MCF 10A (cell line): ENCODE measurements at regions not wholly inside any gene's neighbourhood (a gene's known extent, or its start where the extent isn't known, plus 50 kb on each side); places are given as distances from the start of the nearest gene placed in this dataset.
"Not testable (repeated sequence)": the region's sequence is repeated elsewhere in the genome, so short reads cannot be mapped to it uniquely, and the experiment has no call there.

Experiments
- BruUV-seq: library from RNA; stranded (reverse); fragments of 400-500 nt; replicated peaks from 2 replicates; lab custom pipeline; 2021; lab: Mats Ljungman, UMichigan
- CTCF ChIA-PET: fragments of 300-600 bp; sonication (Branson Sonifier 250); formaldehyde crosslinking; extraction: SDS; loops from one replicate; lab custom pipeline; 2021; ENCODE audit warnings: antibody characterized with exemption, inconsistent platforms; lab: Yijun Ruan, JAX
- POLR2A ChIA-PET: fragments of 300-600, 350-650 bp; sonication (Branson Sonifier 250); formaldehyde crosslinking; extraction: SDS; loops from one replicate; lab custom pipeline; 2020; ENCODE audit warnings: antibody characterized with exemption, inconsistent platforms; lab: Yijun Ruan, JAX
- DNase-seq: peaks from one replicate; pipeline ENCODE4 v3.0.0-alpha.2; 2018; ENCODE audit not compliant: unreplicated experiment
- H3K27ac Mint-ChIP-seq: one replicate; pipeline ENCODE4 v1.8.0; 2022; ENCODE audit warnings: mild to moderate bottlenecking, low read depth, mixed read lengths; ENCODE audit not compliant: unreplicated experiment
- H3K27me3 Mint-ChIP-seq: one replicate; pipeline ENCODE4 v1.8.0; 2022; ENCODE audit warnings: mixed read lengths; ENCODE audit not compliant: insufficient read depth, unreplicated experiment
- H3K36me3 Mint-ChIP-seq: one replicate; pipeline ENCODE4 v1.8.0; 2022; ENCODE audit warnings: mild to moderate bottlenecking, moderate library complexity, mixed read lengths; ENCODE audit not compliant: insufficient read depth, unreplicated experiment
- H3K4me1 Mint-ChIP-seq: one replicate; pipeline ENCODE4 v1.8.0; 2022; ENCODE audit warnings: mixed read lengths; ENCODE audit not compliant: insufficient read depth, unreplicated experiment
- H3K4me3 Mint-ChIP-seq: one replicate; pipeline ENCODE4 v1.8.0; 2022; ENCODE audit warnings: mild to moderate bottlenecking, moderate library complexity, mixed read lengths; ENCODE audit not compliant: unreplicated experiment
- H3K9me3 Mint-ChIP-seq: one replicate; pipeline ENCODE4 v1.8.0; 2022; ENCODE audit warnings: mixed read lengths; ENCODE audit not compliant: unreplicated experiment
- CTCF ChIP-seq: fragments of 200-600 bp; IDR thresholded peaks from one replicate; pipeline ENCODE4 v1.8.0; 2022; ENCODE audit warnings: antibody characterized with exemption, mild to moderate bottlenecking; ENCODE audit not compliant: unreplicated experiment
- intact Hi-C: fragments of 100-400 bp; cut with micrococcal nuclease; formaldehyde crosslinking; loops from 2 replicates; pipeline ENCODE4 v1.14.1; 2022

DNA sequence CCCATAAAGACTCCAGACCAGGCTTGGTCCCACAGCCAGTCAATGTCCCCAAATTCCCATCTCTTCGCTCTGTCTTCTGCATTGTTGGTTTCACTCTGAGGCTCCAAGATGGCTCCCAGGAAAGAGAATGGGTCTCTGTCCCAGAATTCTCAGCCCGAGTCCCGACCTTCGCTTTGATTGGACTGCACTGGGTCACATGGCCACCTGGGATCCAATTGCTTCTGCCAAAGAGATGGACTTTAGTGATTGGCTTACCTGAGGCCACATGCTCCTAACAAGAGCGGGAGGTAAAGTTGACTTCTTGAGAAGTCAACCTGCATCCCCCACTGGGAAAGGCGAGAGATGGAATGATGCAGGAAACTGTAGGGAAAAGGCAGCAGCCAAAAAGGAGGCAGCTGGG is 104.7 kb upstream of the PMEPA1 start:
- intact Hi-C loops = no loop called here
- DNase-seq = no peak
- Mint-ChIP-seq H3K27me3 (peaks cover 36% of the 10 kb centered on the region), H3K27ac (no peak overlapping the region), H3K36me3 (no peaks in the 10 kb centered on the region), H3K4me3 (no peak overlapping the region), H3K9me3 (no peaks in the 10 kb centered on the region), H3K4me1 (peaks cover 7% of the 10 kb centered on the region)
- ChIA-PET POLR2A (no interaction called here), CTCF (no interaction called here)
- no TSS peak for BruUV-seq
- TF ChIP-seq CTCF = no peak

DNA sequence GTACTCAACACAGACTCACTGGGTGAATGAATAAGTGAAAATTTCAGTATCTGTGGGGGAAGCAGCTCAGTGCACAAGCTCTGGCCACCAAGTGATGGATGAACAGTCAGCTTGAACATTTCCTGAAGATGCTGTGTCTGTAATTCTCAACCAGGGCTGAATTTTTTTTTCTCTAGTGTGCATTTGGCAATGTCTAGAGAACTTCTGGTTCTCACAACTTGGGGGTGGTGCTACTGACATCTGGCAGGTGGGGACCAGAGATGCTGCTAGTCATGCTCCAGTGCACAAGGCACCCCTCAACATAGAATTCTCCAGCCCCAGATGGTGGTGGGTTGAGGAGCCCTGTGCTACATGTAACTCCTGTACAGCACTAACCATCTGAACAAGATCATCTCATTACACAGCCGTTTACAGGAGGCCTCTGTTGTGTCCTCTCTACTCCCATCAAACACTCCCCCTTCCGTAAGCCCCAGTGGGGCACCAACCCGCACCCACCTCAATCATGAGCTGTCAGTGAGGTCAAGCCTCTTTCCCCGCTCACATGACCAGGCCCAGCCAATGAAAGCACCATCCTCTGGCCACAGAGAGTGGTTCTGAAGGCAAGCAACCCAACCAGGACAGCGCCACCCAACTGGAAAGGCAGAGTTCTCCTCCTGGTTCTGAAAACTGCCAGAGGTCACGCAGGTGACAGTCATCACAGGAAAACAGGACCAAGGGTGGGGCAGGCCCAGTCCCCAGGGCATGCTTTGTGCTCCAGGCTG is 103.9 kb upstream of the PMEPA1 start:
- intact Hi-C loops = no loop called here
- BruUV-seq = no TSS peak
- no peak for TF ChIP-seq CTCF
- Mint-ChIP-seq H3K9me3 (no peaks in the 10 kb centered on the region), H3K4me1 (peaks cover 7% of the 10 kb centered on the region), H3K27me3 (peaks cover 28% of the 10 kb centered on the region), H3K4me3 (no peak overlapping the region), H3K36me3 (no peaks in the 10 kb centered on the region), H3K27ac (no peak overlapping the region)
- CTCF ChIA-PET = interaction anchor here (0.7 kb wide), 1 partner anchor 14 kb away, joined by 3 read pairs; no protein-coding TSS in a partner anchor
- POLR2A ChIA-PET = no interaction called here
- no peak for DNase-seq

- peaks cover 17% of the 10 kb centered on the region for H3K27me3 Mint-ChIP-seq
- H3K4me3 Mint-ChIP-seq, BruUV-seq, H3K9me3 Mint-ChIP-seq, POLR2A ChIA-PET, H3K4me1 Mint-ChIP-seq, DNase-seq, H3K27ac Mint-ChIP-seq, H3K36me3 Mint-ChIP-seq, intact Hi-C loops: not testable (repeated sequence)
- CTCF ChIA-PET = interaction anchor here (0.7 to 1.1 kb wide), 3 partner anchors 11 to 275 kb away, joined by 3 read pairs; no protein-coding TSS in a partner anchor
Measured at GRCh38 chr20:57812632-57813031, 102.8 kb upstream of the PMEPA1 start.

- no peak for DNase-seq
- Mint-ChIP-seq H3K27ac (no peak overlapping the region), H3K27me3 (peaks cover 12% of the 10 kb centered on the region), H3K4me1 (peaks cover 7% of the 10 kb centered on the region), H3K36me3 (no peaks in the 10 kb centered on the region), H3K4me3 (no peak overlapping the region), H3K9me3 (no peaks in the 10 kb centered on the region)
- POLR2A ChIA-PET = interaction anchor here (1.4 to 1.5 kb wide), 2 partner anchors 38 to 95 kb away, joined by 4 to 5 read pairs; no protein-coding TSS in a partner anchor
- no TSS peak for BruUV-seq
- CTCF ChIA-PET = interaction anchor here (1.1 kb wide), 2 partner anchors 12 to 277 kb away, joined by 3 read pairs; no protein-coding TSS in a partner anchor
- no peak for TF ChIP-seq CTCF
- intact Hi-C loops = no loop called here
Measured at GRCh38 chr20:57811374-57812020, 101.7 kb upstream of the PMEPA1 start.
